Vagina (tissue), 2 donors: ENCODE measurements at regions not wholly inside any gene's neighbourhood (a gene's known extent, or its start where the extent isn't known, plus 50 kb on each side); places are given as distances from the start of the nearest gene placed in this dataset.

Source experiments
- CTCF ChIP-seq, 3 experiments: fragments of 450-650 bp in 2 of 3; fragments of 200-600 bp in 1 of 3; sonication (generic) in 1 of 3; IDR thresholded peaks; one replicate each; pipeline ENCODE4 v1.5.1; 2017 to 2019; ENCODE audit warnings: antibody characterized with exemption in 3 of 3, mild to moderate bottlenecking in 2 of 3, moderate library complexity in 2 of 3
- POLR2A ChIP-seq, 2 donors: fragments of 450-650 bp; IDR thresholded peaks; one replicate each; pipeline ENCODE4 v1.6.1; 2017; ENCODE audit warnings: antibody characterized with exemption in 2 of 2, mild to moderate bottlenecking in 2 of 2, moderate library complexity in 2 of 2
- POLR2AphosphoS5 ChIP-seq, 2 donors: sonication (generic); formaldehyde crosslinking; IDR thresholded peaks; one replicate each; pipeline ENCODE4 v1.9.0; 2017; ENCODE audit warnings: antibody characterized with exemption in 2 of 2, mild to moderate bottlenecking in 2 of 2, low read depth in 1 of 2; ENCODE audit not compliant: insufficient read depth in 1 of 2

- TF ChIP-seq CTCF (IDR thresholded peaks at IDR 0.05) (no peak), POLR2A (IDR thresholded peaks at IDR 0.05) (no peak), POLR2AphosphoS5 (IDR thresholded peaks at IDR 0.05; ENCODE audit: insufficient read depth in 1 of 2, low read depth in 1 of 2) (no peak)
Observed at GRCh38 chr2:43067254-43068040, 159.0 kb downstream of the ZFP36L2 start.
